ENCODE measurements at regions not wholly inside any gene's neighbourhood (a gene's known extent, or its start where the extent isn't known, plus 50 kb on each side); places are given as distances from the start of the nearest gene placed in this dataset.

GRCh38 chr2:128867936-128868636, 549.4 kb upstream of the HS6ST1 start:
- H3K4me3 ChIP-seq (ENCODE audit: low read depth, low read length): no peak overlapping the region
- TF ChIP-seq CTCF (IDR thresholded peaks at IDR 0.05; ENCODE audit: insufficient read depth, low read length): no peak

GRCh38 chr2:128868686-128869551, 550.3 kb upstream of the HS6ST1 start:
- TF ChIP-seq CTCF (IDR thresholded peaks at IDR 0.05; ENCODE audit: insufficient read depth, low read length): no peak
- H3K4me3 ChIP-seq (ENCODE audit: low read depth, low read length): no peak overlapping the region
- no peak for DNase-seq (ENCODE audit: low read depth)

More at GRCh38 chr2:128867936-128868636, 549.4 kb upstream of the HS6ST1 start:
- no peak for DNase-seq (ENCODE audit: low read depth)

GRCh38 chr2:128874608-128875007, 555.9 kb upstream of the HS6ST1 start:
- no peak for TF ChIP-seq CTCF (IDR thresholded peaks at IDR 0.05; ENCODE audit: insufficient read depth, low read length)
- DNase-seq (ENCODE audit: low read depth): no peak
- no peak overlapping the region for H3K4me3 ChIP-seq (ENCODE audit: low read depth, low read length)

- DNase-seq (ENCODE audit: low read depth): no peak
- no peak overlapping the region for H3K4me3 ChIP-seq (ENCODE audit: low read depth, low read length)
- TF ChIP-seq CTCF (IDR thresholded peaks at IDR 0.05; ENCODE audit: insufficient read depth, low read length): no peak
These were observed 558.6 kb upstream of the HS6ST1 start for GRCh38 chr2:128876986-128877983.

GRCh38 chr2:128879161-128879560, 560.5 kb upstream of the HS6ST1 start:
- no peak for DNase-seq (ENCODE audit: low read depth)
- no peak for TF ChIP-seq CTCF (IDR thresholded peaks at IDR 0.05; ENCODE audit: insufficient read depth, low read length)
- no peak overlapping the region for H3K4me3 ChIP-seq (ENCODE audit: low read depth, low read length)

GRCh38 chr2:128894896-128895295, 576.2 kb upstream of the HS6ST1 start:
- H3K4me3 ChIP-seq (ENCODE audit: low read depth, low read length): no peak overlapping the region
- DNase-seq (ENCODE audit: low read depth): no peak
- no peak for TF ChIP-seq CTCF (IDR thresholded peaks at IDR 0.05; ENCODE audit: insufficient read depth, low read length)

Measured in fibroblast of the aortic adventitia (primary cell).